ENCODE measurements at regions not wholly inside any gene's neighbourhood (a gene's known extent, or its start where the extent isn't known, plus 50 kb on each side); places are given as distances from the start of the nearest gene placed in this dataset.

GRCh38 chr1:101709721-101710120 is 287.0 kb downstream of the OLFM3 start:
- no peak for DNase-seq (ENCODE audit: low spot score)

DNA sequence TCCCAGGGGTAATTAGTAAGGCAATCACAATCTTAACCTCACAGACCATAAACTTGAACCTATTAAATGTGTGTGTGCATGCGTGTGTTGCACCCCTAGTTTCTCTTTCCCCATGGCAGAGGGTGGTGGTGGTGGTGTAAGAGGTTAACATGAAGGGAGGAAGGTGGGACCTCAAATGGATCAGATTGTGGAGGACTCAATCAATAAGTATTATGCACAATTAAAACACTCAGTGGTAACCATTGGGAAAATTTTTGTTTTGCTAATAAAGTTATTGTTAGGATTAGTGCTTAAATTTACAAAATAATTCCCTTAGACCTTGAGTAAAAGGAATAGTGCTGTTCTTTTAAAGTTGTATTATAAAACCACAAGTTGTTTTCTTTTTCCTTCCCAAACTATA is 283.0 kb downstream of the OLFM3 start:
- DNase-seq (ENCODE audit: low spot score) = no peak

- no peak for DNase-seq (ENCODE audit: low spot score)
Measured at GRCh38 chr1:101723415-101723814, 273.3 kb downstream of the OLFM3 start.

GRCh38 chr1:101728029-101728428 is 268.7 kb downstream of the OLFM3 start:
- no peak for DNase-seq (ENCODE audit: low spot score)

- no peak for DNase-seq (ENCODE audit: low spot score)
Measured at GRCh38 chr1:101730559-101730958, 266.2 kb downstream of the OLFM3 start.

GRCh38 chr1:101732261-101732660 is 264.5 kb downstream of the OLFM3 start:
- peak; percentile 2 for DNase-seq (ENCODE audit: low spot score)

DNA sequence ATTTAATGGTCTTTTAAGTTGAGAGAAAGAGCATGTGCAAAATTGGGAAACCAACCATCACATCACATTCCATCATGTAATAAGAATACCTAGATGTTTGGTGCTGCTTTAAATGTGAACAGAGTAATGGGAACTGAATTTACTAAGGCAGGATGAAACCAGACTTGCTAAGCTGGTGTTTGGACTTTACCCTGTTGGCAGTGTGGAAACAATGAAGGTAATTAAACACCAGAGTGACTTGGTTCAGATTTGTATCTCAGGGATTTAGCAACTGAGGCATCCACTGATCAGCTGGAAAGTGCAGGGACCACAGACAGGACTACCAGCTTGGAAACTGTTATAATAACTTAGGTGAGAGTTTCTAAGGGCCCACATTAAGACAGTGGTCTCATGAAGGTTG is 263.4 kb downstream of the OLFM3 start:
- peak; percentile 5 for DNase-seq (ENCODE audit: low spot score)

DNA sequence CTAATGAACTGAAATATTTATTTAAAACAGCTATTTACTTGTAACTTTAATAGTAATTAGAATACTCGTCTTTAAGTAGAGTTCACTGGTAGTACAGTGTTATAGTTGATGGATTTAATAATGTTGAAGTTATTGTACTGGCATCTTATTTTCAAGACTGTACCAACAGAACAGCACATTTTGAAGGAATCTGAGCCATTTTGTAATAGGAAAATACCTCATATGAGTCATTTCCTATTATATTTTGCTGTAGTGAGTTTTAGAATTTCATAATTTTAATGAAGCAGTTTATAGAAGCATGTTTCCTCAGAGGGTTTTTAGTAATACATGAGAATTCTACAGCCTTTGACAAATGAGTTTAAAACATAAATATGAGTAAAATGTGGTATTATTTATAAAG is 258.3 kb downstream of the OLFM3 start:
- no peak for DNase-seq (ENCODE audit: low spot score)

DNA sequence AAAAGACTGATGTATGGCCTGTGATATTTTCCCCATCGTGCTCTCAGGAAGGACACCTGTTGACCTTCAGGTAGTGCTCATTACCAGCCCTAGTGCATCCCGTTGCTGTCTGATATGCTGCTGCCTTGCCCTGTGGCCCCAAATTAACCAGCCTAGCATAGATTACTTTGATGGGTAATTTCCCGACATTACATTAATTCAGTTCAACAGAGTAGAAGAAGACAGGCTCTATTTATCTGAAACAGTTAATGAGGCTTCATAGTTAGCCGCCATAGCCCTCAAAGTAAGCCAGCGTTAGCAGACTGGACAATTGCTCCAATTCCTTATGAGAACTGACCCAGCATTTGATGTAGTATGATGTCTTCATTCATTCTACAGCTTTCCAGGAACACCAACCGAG is 257.6 kb downstream of the OLFM3 start:
- DNase-seq (ENCODE audit: low spot score) = no peak

DNA sequence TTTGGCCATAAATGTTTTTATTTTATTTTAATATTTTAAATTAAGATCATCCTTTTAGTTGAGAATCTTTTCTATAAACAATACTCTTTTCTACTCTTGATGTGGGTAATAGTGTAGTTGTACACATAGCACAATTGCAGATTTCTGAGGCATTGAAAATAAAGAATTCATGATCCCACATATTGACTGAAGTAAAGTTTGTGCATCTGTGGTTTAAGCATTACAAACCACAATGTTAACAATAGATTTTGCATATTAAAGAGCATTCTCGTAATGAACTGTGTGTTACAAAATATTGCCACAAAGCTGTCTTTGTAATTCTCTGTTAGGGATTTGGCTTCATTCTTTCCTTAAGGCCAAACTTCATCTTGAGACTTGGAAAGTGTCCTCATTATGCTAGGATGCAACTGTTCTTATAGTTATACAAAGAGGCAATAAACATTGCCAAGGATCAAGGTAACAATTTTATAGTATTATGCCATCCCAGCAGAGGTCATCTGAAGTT is 256.8 kb downstream of the OLFM3 start:
- DNase-seq (ENCODE audit: low spot score) = no peak

DNA sequence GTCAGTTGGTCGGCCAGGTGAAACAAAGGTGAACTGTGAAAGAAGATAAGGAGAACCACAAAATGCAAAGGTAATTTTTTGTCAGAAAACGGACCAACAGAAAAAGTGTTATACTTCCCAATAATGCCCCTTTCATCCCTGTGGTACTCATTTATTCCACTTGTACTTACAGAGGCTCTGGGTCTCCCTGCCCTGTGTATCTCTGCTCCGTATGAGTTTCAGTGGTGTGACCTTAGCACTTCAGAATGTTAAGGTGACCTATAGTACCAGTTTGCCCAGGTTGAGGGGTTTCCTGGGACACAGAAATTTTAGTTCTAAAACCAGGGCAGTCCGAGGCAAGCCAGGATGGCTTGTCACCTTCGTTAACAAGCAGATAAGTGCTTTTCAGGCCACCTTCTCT is 254.8 kb downstream of the OLFM3 start:
- no peak for DNase-seq (ENCODE audit: low spot score)

DNA sequence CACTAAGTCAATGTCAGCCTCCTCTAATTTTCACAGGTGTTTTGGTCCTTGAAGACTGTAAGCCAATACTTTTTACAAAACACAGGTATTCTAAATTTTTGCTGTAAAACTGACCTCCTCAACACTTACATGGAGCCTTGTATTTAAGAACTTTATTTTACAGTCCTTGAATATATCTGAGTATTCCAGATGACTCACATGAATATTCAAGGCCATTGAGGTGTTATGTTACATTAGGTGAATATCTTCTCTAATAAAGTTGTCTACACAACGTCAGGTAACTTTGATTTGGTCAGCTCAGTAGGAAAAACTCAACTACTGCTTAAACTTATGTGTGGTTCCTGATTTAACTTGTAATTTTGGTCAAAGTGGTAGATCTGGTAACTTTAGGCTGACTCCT is 254.2 kb downstream of the OLFM3 start:
- no peak for DNase-seq (ENCODE audit: low spot score)

DNA sequence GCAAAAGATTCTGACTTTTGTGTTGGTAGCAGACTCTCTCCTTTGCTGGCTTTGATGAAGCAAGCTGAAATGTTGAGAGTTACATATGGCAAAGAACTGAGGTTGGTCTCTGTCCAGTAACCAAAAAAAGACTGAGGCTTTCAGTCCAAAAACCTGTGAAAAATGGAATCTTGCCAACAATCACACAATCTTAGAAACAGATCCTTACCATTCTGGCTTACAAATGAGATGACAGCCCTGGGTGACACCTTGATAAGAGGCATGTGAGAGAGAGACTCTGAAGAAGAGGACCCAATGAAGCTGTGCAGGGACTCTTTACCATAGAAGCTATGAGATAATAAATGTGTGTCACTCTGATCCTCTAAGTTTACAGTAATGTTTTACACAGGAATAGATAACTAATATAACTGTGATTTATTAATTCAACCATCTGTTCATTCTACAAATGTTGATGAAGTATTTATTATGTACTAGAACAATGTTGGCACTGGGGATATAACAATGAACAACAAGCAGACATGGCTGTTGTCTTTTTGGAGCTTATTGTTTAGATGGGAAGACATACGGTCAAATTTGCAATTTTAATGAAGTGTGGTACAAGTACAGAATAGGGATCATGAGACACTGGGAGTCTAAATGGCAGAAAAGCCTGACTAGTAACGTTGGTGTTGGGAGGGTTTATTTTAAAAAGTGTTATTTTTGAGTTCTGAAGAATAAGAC is 251.0 kb downstream of the OLFM3 start:
- DNase-seq (ENCODE audit: low spot score) = no peak

DNA sequence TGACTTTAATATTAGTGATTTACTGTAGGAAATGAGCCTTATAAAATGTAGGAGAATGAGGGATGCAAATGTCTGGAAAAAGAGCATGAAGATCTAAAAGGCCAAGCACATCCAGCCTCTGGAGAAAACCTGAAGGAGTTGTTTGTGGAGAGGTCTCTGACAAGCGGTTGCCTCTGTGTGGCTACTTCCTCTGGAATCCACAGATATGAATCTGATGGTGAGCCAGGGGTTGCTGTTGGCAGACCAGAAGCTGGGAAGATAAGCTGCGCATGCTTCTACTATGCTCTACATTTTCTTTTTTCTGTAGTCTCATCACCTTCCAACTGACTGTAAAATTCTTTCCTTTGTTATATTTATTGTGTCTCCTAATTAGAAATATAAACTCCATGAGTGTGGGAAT is 248.6 kb downstream of the OLFM3 start:
- no peak for DNase-seq (ENCODE audit: low spot score)
